PFSK-1 (cell line): ENCODE measurements at regions not wholly inside any gene's neighbourhood (a gene's known extent, or its start where the extent isn't known, plus 50 kb on each side); places are given as distances from the start of the nearest gene placed in this dataset.

ENCODE experiments used
- FOXP2 ChIP-seq: optimal IDR thresholded peaks from 2 replicates; pipeline ENCODE3; 2011; ENCODE audit warnings: borderline replicate concordance, control low read depth, inconsistent platforms; ENCODE audit not compliant: insufficient read depth; ENCODE audit errors: extremely low read length, extremely low read depth
- POLR2AphosphoS5 ChIP-seq: IDR thresholded peaks from 2 replicates; pipeline ENCODE4 v1.6.1; 2012; ENCODE audit warnings: low read depth, mild to moderate bottlenecking, control low read depth, low read length, moderate library complexity
- TAF1 ChIP-seq: IDR thresholded peaks from 2 replicates; pipeline ENCODE4 v1.6.1; 2012; ENCODE audit warnings: low read length, control low read depth, borderline replicate concordance; ENCODE audit not compliant: insufficient read depth
- TF ChIP-seq, protein P1 (sequence below), 2 experiments: IDR thresholded peaks; 2 replicates each; pipeline versions ENCODE4 v1.6.1 to v1.8.0; 2011 to 2012; ENCODE audit warnings: low read depth in 2 of 2, low read length in 2 of 2, control low read depth in 1 of 2, inconsistent platforms in 1 of 2, mild to moderate bottlenecking in 1 of 2, moderate library complexity in 1 of 2; ENCODE audit not compliant: insufficient read depth in 1 of 2

- TF ChIP-seq POLR2AphosphoS5 (no peak), TAF1 (no peak), FOXP2 (no peak)
- TF ChIP-seq, protein P1, sequence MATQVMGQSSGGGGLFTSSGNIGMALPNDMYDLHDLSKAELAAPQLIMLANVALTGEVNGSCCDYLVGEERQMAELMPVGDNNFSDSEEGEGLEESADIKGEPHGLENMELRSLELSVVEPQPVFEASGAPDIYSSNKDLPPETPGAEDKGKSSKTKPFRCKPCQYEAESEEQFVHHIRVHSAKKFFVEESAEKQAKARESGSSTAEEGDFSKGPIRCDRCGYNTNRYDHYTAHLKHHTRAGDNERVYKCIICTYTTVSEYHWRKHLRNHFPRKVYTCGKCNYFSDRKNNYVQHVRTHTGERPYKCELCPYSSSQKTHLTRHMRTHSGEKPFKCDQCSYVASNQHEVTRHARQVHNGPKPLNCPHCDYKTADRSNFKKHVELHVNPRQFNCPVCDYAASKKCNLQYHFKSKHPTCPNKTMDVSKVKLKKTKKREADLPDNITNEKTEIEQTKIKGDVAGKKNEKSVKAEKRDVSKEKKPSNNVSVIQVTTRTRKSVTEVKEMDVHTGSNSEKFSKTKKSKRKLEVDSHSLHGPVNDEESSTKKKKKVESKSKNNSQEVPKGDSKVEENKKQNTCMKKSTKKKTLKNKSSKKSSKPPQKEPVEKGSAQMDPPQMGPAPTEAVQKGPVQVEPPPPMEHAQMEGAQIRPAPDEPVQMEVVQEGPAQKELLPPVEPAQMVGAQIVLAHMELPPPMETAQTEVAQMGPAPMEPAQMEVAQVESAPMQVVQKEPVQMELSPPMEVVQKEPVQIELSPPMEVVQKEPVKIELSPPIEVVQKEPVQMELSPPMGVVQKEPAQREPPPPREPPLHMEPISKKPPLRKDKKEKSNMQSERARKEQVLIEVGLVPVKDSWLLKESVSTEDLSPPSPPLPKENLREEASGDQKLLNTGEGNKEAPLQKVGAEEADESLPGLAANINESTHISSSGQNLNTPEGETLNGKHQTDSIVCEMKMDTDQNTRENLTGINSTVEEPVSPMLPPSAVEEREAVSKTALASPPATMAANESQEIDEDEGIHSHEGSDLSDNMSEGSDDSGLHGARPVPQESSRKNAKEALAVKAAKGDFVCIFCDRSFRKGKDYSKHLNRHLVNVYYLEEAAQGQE (IDR thresholded peaks at IDR 0.05; ENCODE audit: insufficient read depth in 1 of 2, low read depth in 2 of 2, low read length in 2 of 2) = no peak
Measured at GRCh38 chr13:90706631-90707030, 640.9 kb upstream of the MIR17HG start.
